Transverse colon (tissue), 3 donors: ENCODE measurements at regions not wholly inside any gene's neighbourhood (a gene's known extent, or its start where the extent isn't known, plus 50 kb on each side); places are given as distances from the start of the nearest gene placed in this dataset.

Experiments
- CTCF ChIP-seq, 5 experiments: fragments of 200-600 bp in 3 of 5; fragments of 450-650 bp in 2 of 5; sonication (generic) in 3 of 5; IDR thresholded peaks; 1 replicate in 2 of 5; 2 replicates in 3 of 5; pipeline ENCODE4 v1.5.1; 2016 to 2017; ENCODE audit warnings: antibody characterized with exemption in 5 of 5, inconsistent platforms in 3 of 5, mild to moderate bottlenecking in 2 of 5, moderate library complexity in 1 of 5
- EP300 ChIP-seq: sonication (generic); formaldehyde crosslinking; IDR thresholded peaks from one replicate; pipeline ENCODE4 v1.6.1; 2017; ENCODE audit warnings: antibody characterized with exemption, low read depth
- POLR2A ChIP-seq: fragments of 450-650 bp; IDR thresholded peaks from one replicate; pipeline ENCODE4 v1.6.1; 2016; ENCODE audit warnings: antibody characterized with exemption, mild to moderate bottlenecking, moderate library complexity

GRCh38 chr13:47678201-47678968 lies 322.7 kb downstream of the SUCLA2 start:
- TF ChIP-seq CTCF (IDR thresholded peaks at IDR 0.05): no peak
- TF ChIP-seq POLR2A: no peak
- TF ChIP-seq EP300: no peak
